Neutrophil (primary cell): ENCODE measurements at regions not wholly inside any gene's neighbourhood (a gene's known extent, or its start where the extent isn't known, plus 50 kb on each side); places are given as distances from the start of the nearest gene placed in this dataset.
"Not testable (repeated sequence)": the region's sequence is repeated elsewhere in the genome, so short reads cannot be mapped to it uniquely, and the experiment has no call there.

Experiments
- H3K27ac ChIP-seq: fragments of 200-600 bp; sonication (generic); 2 replicates; pipeline ENCODE4 v1.5.1; 2016; ENCODE audit warnings: mild to moderate bottlenecking, moderate library complexity
- H3K27me3 ChIP-seq: fragments of 200-600 bp; sonication (generic); 2 replicates; pipeline ENCODE4 v1.6.0; 2016; ENCODE audit warnings: mild to moderate bottlenecking
- H3K36me3 ChIP-seq: fragments of 200-600 bp; sonication (generic); 2 replicates; pipeline ENCODE4 v1.5.1; 2017
- H3K4me1 ChIP-seq, 2 experiments: fragments of 200-600 bp in 1 of 2; sonication (generic) in 1 of 2; 1 replicate in 1 of 2; 2 replicates in 1 of 2; pipeline versions ENCODE4 v1.5.1 to v1.6.1; 2013 to 2016; ENCODE audit warnings: low read depth in 1 of 2, low read length in 1 of 2, mild to moderate bottlenecking in 1 of 2, moderate library complexity in 1 of 2; ENCODE audit not compliant: control insufficient read depth in 1 of 2, insufficient read depth in 1 of 2
- H3K4me3 ChIP-seq, 2 experiments: fragments of 200-600 bp in 1 of 2; sonication (generic) in 1 of 2; 1 replicate in 1 of 2; 2 replicates in 1 of 2; pipeline ENCODE4 v1.5.1; 2013 to 2016; ENCODE audit warnings: low read depth in 1 of 2, low read length in 1 of 2, mild to moderate bottlenecking in 1 of 2, moderate library complexity in 1 of 2
- H3K9me3 ChIP-seq: fragments of 200-600 bp; sonication (generic); 2 replicates; pipeline ENCODE4 v1.5.1; 2016
- CTCF ChIP-seq: fragments of 200-600 bp; sonication (generic); IDR thresholded peaks from 2 replicates; pipeline ENCODE4 v1.5.1; 2016; ENCODE audit warnings: antibody characterized with exemption

DNA sequence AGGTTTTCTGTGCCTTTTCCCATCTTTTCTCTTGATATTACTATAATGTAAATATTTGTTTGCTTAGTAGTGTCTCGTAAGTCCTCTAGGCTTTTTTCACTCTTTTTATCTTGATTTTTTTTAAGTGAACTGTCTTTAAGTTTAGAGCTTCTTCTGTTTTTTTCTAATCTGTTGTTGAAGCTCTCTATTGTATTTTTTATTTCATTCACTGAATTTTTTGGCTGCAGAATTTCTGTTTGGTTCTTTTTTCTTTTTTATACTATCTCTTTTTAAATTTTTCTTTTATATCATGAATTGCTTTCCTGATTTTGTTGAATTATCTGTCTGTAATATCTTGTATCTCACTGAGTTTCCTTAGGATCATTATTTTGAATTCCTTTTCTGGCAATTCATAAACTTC lies 331.8 kb upstream of the RBMS1 start:
- Histone ChIP-seq H3K9me3 (no peaks in the 10 kb centered on the region), H3K4me3 (no peak overlapping the region), H3K36me3 (no peaks in the 10 kb centered on the region), H3K27me3 (no peaks in the 10 kb centered on the region), H3K4me1 (no peaks in the 10 kb centered on the region), H3K27ac (no peak overlapping the region)
- TF ChIP-seq CTCF = no peak

GRCh38 chr2:160826496-160826895 lies 332.9 kb upstream of the RBMS1 start:
- Histone ChIP-seq H3K4me3 (no peak overlapping the region), H3K27me3 (no peaks in the 10 kb centered on the region), H3K27ac (no peak overlapping the region), H3K36me3 (no peaks in the 10 kb centered on the region), H3K4me1 (no peaks in the 10 kb centered on the region), H3K9me3 (no peaks in the 10 kb centered on the region)
- TF ChIP-seq CTCF = no peak

GRCh38 chr2:160828076-160828475 lies 332.2 kb upstream of the TANK start:
- Histone ChIP-seq H3K36me3 (no peaks in the 10 kb centered on the region), H3K27ac (no peak overlapping the region), H3K27me3 (no peaks in the 10 kb centered on the region), H3K9me3 (no peaks in the 10 kb centered on the region), H3K4me1 (no peaks in the 10 kb centered on the region), H3K4me3 (no peak overlapping the region)
- TF ChIP-seq CTCF = no peak

GRCh38 chr2:160832381-160832780 lies 327.8 kb upstream of the TANK start:
- H3K4me3 ChIP-seq, H3K27ac ChIP-seq, H3K4me1 ChIP-seq, H3K9me3 ChIP-seq, H3K36me3 ChIP-seq, H3K27me3 ChIP-seq: not testable (repeated sequence)

DNA sequence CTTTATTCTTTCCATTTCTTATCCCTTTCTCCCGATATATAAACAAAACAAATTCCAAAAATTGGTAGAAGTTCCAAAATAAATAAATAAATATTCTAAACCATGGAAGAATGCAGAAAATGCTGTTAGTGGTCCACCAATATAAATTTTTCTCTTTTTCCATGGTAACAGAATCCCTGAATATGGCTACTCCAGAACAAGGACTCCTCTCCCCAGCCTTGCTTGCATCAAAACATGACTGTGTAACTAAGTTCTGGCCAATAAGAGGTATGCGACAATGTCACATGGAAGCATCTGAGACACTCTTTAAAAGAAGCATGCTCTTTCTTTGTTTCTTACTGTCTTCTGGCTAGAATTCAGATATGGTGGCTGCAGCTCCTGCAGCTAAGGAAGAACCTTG lies 325.1 kb upstream of the TANK start:
- no peak for TF ChIP-seq CTCF
- Histone ChIP-seq H3K27ac (no peak overlapping the region), H3K4me3 (no peak overlapping the region), H3K9me3 (no peaks in the 10 kb centered on the region), H3K4me1 (no peaks in the 10 kb centered on the region), H3K27me3 (no peaks in the 10 kb centered on the region), H3K36me3 (no peaks in the 10 kb centered on the region)

DNA sequence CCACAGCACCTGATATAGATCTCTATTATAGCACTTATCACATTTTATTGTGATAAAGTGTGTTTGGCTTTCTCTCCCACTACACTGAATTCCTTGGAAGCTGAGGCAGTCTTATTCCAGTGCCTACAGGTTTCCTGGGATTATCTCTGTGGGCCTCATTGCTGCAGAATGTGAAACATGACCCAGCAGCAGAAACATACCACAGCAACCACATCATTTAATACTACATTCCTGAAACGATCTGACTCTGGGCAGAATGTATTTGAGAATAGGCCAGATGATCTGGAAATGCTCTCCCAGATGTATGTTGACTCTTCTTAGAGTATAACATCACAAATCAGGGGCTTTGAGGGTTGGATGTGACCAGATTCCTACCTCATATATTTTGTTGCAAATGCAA lies 323.5 kb upstream of the TANK start:
- TF ChIP-seq CTCF = no peak
- H3K4me1 ChIP-seq = no peaks in the 10 kb centered on the region
- H3K9me3 ChIP-seq = no peaks in the 10 kb centered on the region
- no peak overlapping the region for H3K4me3 ChIP-seq
- no peaks in the 10 kb centered on the region for H3K36me3 ChIP-seq
- no peak overlapping the region for H3K27ac ChIP-seq
- H3K27me3 ChIP-seq = no peaks in the 10 kb centered on the region
